HG02642 (cell line): ENCODE measurements at regions not wholly inside any gene's neighbourhood (a gene's known extent, or its start where the extent isn't known, plus 50 kb on each side); places are given as distances from the start of the nearest gene placed in this dataset.
"Not testable (repeated sequence)": the region's sequence is repeated elsewhere in the genome, so short reads cannot be mapped to it uniquely, and the experiment has no call there.

Source experiments
- ATAC-seq: cut with Tn5 transposase; IDR thresholded peaks from one replicate; pipeline ENCODE4 v1.9.1; 2021; ENCODE audit warnings: mild to moderate bottlenecking; ENCODE audit not compliant: unreplicated experiment, poor library complexity

DNA sequence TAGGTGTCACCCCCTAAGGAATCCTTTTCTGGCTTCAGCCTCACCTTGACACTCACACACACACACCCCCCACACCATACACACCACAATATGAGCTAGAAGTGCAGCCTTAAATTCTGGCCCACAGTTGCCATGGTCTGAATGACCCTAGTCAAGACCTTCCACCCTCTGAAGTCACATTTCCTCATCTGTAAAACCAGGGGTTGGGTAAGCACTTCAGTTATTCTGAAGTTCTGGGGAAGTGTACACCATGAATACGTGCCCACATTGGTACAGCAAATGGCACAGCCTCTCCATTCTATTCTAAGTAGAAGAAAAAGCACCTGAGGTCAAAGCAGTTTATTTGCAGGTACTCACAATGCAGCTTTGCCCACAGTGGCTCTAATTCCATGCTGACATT lies 372.8 kb upstream of the KLF4 start:
- no peak for ATAC-seq

DNA sequence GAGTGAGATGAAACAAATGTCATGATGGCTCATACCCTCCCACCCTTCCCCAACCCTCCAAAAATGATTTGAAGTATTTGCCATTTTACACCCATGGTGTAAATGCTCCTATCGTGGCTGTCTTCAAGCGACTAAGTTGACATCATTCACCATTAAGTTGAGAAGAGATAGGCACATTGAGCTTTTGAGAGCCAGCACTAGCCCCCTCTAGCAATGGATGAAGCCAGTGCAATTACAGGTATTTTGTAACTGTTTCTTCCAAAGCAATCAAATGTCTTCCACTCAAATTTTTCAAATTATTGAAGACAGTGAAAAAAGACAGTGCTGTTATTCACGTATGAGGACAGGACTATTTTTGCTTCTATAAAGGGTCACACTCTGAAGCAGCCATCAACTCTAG lies 371.5 kb upstream of the KLF4 start:
- no peak for ATAC-seq

DNA sequence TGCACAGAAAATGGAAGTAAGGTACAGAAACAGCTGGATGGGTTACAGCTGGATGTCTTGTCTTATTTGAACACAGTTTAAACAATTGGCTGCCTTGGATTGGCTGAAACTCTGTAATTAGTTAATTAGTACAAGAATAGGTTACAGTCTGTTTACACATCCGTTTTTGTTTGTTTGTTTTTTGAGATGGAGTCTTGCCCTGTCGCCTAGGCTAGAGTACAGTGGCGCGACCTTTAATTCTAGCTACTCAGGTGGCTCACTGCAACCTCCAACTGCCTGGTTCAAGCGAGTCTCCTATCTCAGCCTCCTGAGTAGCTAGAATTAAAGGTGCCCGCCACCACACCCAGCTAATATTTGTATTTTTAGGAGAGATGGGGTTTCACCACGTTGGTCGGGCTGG lies 368.7 kb upstream of the KLF4 start:
- ATAC-seq, result no peak

DNA sequence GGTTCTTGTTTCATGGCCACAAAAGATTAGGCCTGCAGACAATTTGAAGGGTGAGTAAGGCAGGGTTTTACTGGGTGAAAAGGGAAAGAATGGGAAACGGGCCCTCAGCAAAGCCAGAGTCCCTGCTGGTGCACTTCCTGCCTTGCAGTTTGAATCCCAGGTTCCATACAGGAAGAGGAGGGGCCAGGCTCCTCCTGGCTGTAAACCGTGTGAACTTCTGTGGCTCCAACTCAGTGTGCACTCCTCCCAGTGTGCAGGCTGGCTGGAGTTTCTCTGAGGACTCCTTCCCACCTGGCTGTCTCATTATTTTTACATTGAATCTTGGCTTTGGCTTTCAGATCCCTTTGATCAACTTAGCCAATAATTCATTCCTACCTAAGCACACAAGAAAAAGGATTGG lies 367.1 kb upstream of the KLF4 start:
- ATAC-seq, result no peak

DNA sequence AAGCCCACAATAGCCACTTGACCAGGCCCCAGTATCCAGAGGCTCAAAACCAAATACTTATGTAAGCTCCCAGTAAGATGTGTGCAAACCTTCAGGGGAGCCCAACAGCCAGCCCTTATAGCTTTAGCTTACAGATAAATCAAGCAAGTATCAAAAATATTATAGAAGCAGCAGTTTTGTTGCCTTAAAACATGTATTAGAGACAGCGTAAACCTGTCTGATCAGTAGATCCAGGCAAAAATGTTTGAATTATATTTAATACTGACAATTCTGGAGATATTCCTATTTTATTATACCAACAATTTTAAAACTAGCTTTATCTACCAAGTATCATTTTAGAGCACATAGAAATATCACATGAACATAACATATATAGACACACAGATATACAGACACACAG lies 365.6 kb upstream of the KLF4 start:
- ATAC-seq, result no peak

DNA sequence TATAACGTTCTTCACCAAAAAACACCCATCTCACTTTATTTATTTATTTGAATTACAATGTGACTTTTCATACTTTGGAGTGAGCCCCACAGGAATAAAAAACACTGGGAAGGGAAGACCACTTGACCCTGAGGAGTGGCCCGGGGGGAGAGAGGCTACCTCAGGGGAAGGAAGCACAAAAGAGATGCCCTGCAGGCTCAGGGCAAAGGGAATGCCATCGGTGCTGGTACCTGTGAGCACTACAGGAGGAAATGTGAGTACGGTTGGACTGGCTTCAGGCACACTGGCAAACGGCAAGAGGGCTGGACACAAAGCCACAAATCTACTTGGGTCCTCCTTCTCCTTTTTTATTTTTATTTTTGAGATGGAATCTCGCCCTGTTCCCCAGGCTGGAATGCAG lies 363.9 kb upstream of the KLF4 start:
- no peak for ATAC-seq

DNA sequence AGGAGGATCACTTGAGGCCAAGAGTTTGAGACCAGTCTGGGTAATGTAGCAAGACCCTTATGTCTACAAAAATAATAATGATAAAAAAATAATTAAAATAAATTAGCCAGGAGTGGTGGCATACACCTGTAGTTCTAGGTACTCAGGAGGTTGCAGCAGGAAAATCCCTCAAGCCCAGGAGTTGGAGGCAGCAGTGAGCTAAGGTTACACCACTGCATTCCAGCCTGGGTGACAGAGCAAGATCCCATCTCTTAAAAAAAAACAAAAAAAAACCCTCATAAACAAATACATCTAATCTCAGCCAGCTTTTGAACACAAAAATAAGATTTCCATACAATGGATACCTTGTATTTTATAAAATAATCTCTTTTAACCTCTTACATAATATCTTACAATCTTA lies 363.3 kb upstream of the KLF4 start:
- ATAC-seq, result no peak

DNA sequence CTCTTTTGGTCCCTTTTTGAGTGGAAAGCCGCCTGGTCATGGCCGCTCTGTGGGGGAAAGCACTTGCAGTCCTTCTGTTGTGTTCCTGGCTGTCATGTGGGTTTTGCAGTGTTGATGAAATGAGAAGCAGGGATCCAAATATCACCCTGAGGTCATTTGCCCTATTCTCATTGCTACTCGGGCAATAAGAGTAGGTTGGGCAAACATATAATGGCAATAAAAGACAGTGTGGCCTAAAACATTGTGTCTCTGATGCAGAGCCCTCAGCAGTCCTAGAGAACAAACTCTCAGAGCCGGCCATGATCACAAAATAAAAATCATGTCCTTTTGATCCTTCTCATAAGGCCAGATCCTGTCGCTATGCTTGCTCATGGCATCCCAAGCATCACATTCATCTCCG lies 361.1 kb upstream of the KLF4 start:
- no peak for ATAC-seq

DNA sequence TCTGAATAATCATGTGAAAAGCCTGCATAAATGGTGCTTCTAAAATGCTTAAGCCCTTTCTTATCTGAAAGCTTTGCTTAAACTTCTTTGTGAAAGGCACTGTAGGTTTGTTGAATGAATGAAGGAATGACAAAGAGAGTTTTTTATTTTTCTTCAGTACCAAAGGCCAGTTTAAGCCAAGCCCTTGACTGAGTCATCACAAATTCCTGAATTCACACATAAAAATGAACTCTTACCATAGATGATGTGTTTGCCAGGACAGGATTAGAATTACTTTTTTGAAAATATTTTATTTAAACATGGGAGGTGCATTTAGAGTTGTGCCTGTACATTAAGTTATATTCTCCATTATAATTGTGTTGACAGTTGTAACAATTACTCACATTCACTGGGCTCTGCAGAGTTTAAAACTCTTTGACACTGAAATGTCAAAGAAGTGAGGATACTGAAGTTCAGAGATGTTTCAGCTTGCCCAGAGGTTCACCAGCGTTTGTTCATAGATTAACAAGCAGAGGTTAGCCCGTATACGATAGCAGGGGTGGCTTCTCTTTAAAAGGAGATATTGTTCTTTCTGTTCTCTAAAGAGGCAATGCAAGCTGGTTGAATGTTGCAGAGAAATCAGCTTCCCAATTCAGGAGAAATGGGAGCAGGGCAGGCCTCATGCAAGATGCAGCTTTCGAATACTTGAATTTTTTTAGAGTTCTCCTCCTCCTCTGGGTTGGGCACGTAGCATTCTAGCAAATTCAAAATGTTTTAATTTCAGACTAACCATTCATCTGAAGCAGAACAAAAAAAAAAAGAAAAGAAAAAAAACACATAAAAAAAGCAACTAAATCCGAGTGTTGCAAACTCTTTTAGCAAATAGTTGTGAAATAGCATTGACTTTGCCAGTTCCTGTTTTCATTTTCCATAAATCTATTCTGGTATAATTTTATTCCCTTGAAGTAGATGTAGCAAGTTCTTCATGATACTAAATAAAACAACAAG lies 358.7 kb upstream of the KLF4 start:
- ATAC-seq, result no peak

DNA sequence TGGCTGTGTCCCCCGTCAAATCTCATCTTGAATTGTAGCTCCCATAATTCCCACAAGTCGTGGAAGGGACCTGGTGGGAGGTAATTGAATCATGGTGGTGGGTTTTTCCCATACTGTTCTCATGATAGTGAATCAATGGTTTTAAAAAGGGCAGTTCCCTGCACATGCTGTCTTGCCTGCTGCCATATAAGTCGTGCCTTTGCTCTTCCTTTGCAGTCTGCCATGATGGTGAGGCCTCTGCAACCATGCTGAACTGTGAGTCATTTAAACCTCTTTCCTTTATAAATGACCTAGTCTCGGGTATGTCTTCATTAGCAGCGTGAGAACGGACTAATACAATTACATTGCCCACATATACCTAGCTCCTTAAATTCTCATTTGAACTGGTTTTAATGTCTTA lies 353.0 kb upstream of the KLF4 start:
- no peak for ATAC-seq

DNA sequence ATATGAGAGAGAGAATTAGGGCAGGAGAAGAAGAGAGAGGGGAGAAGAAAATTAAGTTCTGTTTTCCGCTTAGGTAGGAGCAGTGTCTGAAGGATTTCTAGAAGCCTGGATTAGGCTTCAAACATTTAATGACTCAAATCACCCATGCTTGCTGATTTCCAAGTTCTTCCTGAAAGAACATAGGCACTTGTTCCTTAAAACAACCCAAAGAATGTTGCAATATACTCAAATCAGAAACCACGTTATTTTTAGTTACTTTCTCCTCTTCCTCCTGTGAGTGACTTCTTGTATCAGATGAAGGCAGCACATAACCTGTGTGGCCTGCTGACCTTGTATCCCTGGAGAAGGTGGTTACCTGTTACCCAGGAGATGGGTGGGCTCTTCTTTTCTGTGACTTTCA lies 351.5 kb upstream of the KLF4 start:
- ATAC-seq, result no peak

DNA sequence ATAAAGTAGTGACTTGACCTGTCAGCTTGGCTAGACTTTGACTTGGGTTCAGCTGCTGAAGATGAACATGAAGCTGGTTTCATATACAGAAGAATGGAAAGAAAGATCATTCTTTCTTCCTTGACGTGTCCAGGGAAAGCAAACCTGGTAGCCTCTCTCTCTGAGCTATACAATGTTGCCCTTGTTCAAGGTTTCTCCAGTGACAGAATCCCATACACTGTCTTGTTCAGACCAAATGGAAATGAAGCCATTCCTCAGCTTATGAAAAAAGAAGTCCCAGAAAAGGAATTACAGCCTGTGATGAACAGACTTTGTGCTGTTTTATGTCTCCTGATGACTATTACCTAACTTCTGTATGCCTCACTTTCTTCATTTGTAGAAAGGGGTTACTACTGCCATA lies 349.8 kb upstream of the KLF4 start:
- ATAC-seq, result no peak

DNA sequence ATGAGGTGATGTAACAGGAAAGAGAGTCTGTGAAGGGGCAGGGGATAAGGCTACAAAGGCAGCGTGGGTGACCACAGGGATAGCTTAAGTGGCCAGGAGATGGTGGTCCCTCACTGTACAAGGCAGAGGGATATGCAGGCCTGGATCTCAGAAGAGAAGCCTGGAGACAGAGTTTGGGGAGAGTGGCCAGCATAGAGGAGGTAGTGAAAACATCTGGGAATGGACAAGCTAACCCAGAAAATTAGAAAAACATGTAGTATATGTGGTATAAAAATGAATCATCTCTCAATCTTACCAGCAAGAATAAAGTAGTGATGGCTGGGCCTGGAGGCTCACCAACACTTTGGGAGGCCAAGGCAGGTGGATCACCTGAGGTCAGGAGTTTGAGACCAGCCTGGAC lies 349.2 kb upstream of the KLF4 start:
- no peak for ATAC-seq

DNA sequence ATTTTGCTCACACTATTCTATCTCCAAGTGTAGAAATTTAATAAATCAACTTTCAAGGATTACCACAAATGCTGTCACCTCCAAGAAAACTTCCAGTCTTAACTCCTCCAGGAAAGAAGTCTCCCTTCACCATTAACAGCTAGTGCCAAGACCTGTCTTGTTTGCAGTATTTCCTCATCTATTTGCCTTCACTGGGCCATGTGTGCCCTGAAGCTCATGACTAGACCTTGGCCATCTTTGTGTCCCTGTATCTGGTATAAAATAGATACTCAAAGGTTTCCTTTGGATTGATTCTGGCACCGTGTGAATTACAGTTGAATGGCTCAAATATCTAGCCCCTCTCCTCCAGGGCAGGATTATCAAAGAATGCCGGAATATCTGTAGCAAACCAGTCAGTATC lies 346.7 kb upstream of the KLF4 start:
- no peak for ATAC-seq

DNA sequence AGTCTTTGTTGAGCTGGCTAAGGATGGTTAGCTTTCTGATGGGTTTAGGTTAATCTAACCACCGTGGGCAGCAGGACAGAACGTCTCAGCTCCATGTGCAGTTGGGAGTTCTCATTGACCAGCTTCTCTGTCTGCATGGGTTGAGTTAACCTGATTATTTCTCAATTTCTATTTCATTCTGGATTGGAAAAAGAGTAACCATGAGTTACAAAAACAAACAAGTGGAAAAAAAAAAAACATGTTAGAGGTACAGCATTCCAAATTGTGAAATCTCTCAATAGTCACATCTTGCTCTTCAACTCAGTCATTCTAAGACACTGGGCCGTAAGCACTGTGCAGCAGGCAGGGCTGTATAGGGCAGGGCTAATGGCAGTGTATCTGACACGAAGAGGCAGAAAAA lies 343.7 kb upstream of the KLF4 start:
- no peak for ATAC-seq

DNA sequence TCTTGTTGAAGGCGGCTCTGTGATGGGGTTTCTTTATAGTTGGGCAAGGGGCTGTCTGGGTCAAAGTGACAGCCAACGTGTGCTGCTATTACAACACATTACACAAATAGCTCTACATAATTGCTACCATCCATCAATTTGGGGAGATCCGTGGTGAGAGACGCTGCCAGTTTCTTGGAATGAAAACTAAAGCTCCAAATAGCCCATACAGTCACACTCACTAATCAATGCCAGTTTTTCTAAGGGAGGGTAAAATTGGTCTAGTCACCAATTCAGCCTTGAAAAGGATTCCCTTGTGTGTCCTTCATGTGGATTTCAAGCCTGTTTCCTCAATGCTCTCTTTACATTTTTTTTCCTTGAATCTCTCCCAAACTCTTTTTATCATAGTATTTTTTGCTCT lies 343.3 kb upstream of the KLF4 start:
- ATAC-seq, result no peak

DNA sequence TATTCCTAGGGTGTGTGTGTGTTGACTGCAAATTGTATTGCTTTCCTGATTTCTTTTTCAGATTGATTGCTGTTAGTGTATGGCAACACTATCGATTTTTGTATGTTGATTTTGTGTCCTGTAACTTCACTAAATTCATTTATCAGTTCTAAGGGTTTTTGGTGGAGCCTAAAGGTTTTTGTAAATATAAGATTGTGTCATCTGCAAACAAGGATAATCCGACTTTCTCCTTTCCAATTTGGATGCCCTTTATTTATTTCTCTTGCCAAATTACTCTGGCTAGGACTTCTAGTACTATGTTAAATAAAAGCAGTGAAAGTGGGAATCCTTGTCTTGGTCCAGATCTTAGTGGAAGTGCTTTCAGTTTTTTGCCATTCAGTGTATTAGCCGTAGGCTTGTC lies 340.9 kb upstream of the KLF4 start:
- no peak for ATAC-seq

DNA sequence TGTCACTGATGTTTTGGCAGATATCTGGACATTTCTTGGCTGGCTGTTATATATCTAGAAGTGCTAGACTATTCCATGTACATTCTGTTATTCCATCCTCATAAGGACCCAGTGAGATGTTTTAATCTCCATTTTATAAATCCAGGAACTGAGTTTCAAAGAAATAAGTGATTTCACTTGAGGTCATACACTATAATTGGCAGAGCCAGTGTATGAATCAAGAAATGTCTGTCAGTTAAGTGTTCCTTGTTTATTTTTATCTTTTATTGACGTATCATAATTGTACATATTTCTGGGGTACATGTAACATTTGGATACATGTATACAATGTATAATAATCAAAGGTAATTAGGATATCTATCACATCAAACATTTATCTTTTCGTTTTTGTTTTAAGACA lies 338.3 kb upstream of the KLF4 start:
- ATAC-seq, result no peak

DNA sequence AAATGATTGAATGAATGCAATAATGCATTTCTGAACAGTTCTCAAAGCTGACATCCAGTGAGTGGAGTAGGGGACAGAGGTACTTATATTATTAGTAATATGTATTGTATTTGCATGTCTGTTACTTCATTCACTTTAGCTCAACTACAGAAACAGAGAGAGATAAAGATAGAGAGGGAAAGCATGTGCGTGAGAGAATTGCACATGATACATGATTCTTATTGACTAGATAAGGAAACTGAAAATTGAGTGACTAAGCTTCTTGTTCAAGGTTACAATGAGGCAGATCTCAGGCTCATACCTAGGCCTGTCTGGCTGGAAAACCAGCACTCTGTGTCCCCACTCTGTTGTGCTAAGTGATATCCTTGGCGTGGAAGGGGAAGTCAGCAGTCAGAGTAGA lies 337.7 kb upstream of the KLF4 start:
- ATAC-seq, result peak; percentile 75

DNA sequence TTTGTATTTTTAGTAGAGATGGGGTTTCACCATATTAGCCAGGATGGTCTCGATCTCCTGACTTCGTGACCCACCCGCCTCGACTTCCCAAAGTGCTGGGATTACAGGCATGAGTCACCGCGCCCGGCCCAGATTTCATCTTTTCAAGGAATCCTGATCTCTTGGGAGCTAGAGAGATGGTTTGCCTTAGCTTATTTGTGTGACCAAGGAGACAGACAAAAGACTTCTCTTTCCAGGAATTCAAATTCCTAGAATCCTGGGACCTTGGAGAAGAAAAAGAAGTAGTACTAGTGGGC lies 337.1 kb upstream of the KLF4 start:
- not testable (repeated sequence) for ATAC-seq

DNA sequence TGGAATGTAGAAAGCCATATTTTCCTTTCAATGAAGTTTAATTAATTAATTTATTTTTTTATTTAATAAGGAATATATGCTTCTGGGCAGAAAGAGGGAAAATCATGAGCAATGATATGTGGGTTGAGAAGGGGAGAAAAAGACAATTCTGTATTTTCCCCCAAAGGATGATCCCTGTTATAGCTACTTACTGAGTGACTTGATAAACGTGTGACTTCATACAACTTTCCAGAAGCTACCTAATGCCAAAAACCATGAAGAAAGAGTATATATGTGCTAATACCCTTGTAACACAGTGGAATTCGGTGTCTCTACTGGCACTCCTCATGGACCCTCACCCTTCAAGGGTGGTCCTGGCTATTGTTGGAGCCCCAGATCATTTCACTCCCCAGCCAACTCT lies 335.0 kb upstream of the KLF4 start:
- ATAC-seq, result no peak

DNA sequence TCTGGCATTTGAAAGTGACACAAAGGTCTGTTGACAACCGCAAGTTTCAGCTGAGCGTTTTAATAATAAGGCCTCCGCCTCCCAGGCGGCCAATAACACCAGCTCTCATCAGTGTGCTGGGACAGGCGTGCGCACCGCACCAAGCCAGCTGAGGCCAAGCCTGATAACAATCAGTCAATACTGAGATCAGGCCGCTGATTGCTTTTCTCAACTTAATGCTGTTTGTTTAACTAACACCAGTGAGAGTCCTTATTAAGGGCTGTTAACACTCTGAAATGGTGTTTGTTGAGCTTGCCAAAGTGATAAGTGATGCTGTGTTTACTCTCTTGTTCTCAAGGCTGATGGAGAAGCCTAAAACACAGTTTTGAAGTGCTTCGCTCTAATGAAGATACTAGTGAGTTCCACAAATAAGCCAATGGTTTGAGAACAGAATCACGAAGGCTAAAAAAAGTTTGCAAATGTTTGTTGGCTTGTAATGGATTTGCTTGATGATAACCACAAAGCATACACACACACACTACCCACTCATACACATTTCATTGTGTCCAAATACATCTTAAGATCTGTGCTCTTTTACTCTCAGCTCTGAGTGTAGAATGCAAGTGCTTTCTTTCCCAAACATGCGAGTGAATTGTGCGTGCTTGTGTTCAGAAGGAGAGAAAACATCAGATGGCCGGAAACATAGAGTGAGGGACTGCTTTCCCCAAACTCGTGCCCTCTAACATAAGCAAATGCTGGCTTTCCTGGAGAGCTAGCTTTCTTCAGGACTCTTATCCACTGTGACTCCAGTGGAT lies 330.4 kb upstream of the KLF4 start:
- no peak for ATAC-seq
